ENCODE measurements at regions not wholly inside any gene's neighbourhood (a gene's known extent, or its start where the extent isn't known, plus 50 kb on each side); places are given as distances from the start of the nearest gene placed in this dataset.

DNA sequence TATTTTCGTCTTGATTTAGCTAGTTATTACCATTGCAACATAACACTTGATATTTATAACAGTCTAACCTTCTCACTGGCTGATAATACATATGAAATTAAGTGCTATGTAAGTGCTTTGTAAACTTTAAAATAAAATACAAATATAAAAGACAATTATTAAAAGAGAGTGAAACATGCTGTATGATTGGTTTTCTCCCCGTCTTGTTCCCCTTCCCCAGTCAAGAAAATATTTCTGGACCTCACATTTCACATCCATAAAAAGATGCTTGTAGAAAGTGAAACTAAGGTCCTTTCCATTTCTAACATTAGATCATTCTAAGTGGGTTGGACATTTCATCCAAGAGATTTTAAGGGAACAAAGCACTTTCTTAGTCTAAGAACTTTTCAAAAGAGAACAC is 310.2 kb upstream of the LRATD1 start:
- TF ChIP-seq HEYL (CRISPR knock-in tag; IDR thresholded peaks at IDR 0.05) (no peak), ZNF302 (CRISPR knock-in tag; IDR thresholded peaks at IDR 0.05) (no peak), POLR2A (IDR thresholded peaks at IDR 0.05; ENCODE audit: low read length) (no peak), CHD2 (IDR thresholded peaks at IDR 0.05; ENCODE audit: low read length, partially characterized antibody) (no peak), BHLHE40 (IDR thresholded peaks at IDR 0.05; ENCODE audit: low read depth, low read length) (no peak), MAZ (IDR thresholded peaks at IDR 0.05; ENCODE audit: borderline replicate concordance, low read depth, low read length) (no peak), PHF8 (IDR thresholded peaks at IDR 0.05; ENCODE audit: borderline replicate concordance, low read depth) (no peak), RNF2 (IDR thresholded peaks at IDR 0.05; ENCODE audit: borderline replicate concordance, low read depth) (no peak), CBX8 (IDR thresholded peaks at IDR 0.05) (no peak)
- TF ChIP-seq, protein P1, sequence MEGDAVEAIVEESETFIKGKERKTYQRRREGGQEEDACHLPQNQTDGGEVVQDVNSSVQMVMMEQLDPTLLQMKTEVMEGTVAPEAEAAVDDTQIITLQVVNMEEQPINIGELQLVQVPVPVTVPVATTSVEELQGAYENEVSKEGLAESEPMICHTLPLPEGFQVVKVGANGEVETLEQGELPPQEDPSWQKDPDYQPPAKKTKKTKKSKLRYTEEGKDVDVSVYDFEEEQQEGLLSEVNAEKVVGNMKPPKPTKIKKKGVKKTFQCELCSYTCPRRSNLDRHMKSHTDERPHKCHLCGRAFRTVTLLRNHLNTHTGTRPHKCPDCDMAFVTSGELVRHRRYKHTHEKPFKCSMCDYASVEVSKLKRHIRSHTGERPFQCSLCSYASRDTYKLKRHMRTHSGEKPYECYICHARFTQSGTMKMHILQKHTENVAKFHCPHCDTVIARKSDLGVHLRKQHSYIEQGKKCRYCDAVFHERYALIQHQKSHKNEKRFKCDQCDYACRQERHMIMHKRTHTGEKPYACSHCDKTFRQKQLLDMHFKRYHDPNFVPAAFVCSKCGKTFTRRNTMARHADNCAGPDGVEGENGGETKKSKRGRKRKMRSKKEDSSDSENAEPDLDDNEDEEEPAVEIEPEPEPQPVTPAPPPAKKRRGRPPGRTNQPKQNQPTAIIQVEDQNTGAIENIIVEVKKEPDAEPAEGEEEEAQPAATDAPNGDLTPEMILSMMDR (IDR thresholded peaks at IDR 0.05), result no peak
- TF ChIP-seq, protein P2, sequence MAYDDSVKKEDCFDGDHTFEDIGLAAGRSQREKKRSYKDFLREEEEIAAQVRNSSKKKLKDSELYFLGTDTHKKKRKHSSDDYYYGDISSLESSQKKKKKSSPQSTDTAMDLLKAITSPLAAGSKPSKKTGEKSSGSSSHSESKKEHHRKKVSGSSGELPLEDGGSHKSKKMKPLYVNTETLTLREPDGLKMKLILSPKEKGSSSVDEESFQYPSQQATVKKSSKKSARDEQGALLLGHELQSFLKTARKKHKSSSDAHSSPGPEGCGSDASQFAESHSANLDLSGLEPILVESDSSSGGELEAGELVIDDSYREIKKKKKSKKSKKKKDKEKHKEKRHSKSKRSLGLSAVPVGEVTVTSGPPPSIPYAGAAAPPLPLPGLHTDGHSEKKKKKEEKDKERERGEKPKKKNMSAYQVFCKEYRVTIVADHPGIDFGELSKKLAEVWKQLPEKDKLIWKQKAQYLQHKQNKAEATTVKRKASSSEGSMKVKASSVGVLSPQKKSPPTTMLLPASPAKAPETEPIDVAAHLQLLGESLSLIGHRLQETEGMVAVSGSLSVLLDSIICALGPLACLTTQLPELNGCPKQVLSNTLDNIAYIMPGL (CRISPR knock-in tag; IDR thresholded peaks at IDR 0.05; ENCODE audit: borderline replicate concordance), result no peak
- TF ChIP-seq, protein P3, sequence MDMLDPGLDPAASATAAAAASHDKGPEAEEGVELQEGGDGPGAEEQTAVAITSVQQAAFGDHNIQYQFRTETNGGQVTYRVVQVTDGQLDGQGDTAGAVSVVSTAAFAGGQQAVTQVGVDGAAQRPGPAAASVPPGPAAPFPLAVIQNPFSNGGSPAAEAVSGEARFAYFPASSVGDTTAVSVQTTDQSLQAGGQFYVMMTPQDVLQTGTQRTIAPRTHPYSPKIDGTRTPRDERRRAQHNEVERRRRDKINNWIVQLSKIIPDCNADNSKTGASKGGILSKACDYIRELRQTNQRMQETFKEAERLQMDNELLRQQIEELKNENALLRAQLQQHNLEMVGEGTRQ (IDR thresholded peaks at IDR 0.05), result no peak
- TF ChIP-seq, protein P4, sequence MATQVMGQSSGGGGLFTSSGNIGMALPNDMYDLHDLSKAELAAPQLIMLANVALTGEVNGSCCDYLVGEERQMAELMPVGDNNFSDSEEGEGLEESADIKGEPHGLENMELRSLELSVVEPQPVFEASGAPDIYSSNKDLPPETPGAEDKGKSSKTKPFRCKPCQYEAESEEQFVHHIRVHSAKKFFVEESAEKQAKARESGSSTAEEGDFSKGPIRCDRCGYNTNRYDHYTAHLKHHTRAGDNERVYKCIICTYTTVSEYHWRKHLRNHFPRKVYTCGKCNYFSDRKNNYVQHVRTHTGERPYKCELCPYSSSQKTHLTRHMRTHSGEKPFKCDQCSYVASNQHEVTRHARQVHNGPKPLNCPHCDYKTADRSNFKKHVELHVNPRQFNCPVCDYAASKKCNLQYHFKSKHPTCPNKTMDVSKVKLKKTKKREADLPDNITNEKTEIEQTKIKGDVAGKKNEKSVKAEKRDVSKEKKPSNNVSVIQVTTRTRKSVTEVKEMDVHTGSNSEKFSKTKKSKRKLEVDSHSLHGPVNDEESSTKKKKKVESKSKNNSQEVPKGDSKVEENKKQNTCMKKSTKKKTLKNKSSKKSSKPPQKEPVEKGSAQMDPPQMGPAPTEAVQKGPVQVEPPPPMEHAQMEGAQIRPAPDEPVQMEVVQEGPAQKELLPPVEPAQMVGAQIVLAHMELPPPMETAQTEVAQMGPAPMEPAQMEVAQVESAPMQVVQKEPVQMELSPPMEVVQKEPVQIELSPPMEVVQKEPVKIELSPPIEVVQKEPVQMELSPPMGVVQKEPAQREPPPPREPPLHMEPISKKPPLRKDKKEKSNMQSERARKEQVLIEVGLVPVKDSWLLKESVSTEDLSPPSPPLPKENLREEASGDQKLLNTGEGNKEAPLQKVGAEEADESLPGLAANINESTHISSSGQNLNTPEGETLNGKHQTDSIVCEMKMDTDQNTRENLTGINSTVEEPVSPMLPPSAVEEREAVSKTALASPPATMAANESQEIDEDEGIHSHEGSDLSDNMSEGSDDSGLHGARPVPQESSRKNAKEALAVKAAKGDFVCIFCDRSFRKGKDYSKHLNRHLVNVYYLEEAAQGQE (IDR thresholded peaks at IDR 0.05), result no peak

Measured in A549 (cell line).